SK-N-SH treated with all-trans-retinoic acid at 6 μM for 48 hours (cell line): ENCODE measurements at regions not wholly inside any gene's neighbourhood (a gene's known extent, or its start where the extent isn't known, plus 50 kb on each side); places are given as distances from the start of the nearest gene placed in this dataset.

Experiments
- ATAC-seq: fragments of 200-7000 bp; cut with Tn5 transposase; 3 replicates; pipeline ENCODE4 v1.9.1; 2020; ENCODE audit warnings: mild to moderate bottlenecking, moderate library complexity
- ARNTL ChIP-seq: fragments of 450-650 bp; formaldehyde crosslinking; IDR thresholded peaks from 2 replicates; pipeline ENCODE4 v1.5.0; 2020; ENCODE audit warnings: low read depth, mild to moderate bottlenecking, moderate library complexity, borderline replicate concordance
- BACH2 ChIP-seq: fragments of 250-450 bp; sonication (Bioruptor Pico); IDR thresholded peaks from 2 replicates; pipeline ENCODE4 v1.9.0; 2021; ENCODE audit warnings: mild to moderate bottlenecking, borderline replicate concordance
- CREB5 ChIP-seq: fragments of 250-450 bp; sonication (Bioruptor Pico); IDR thresholded peaks from 2 replicates; pipeline ENCODE4 v1.5.1; 2020; ENCODE audit warnings: low read depth, mild to moderate bottlenecking, moderate library complexity
- CSDC2 ChIP-seq: fragments of 250-450 bp; sonication (Bioruptor Pico); IDR thresholded peaks from 2 replicates; pipeline ENCODE4 v1.5.0; 2020; ENCODE audit warnings: mild to moderate bottlenecking, moderate library complexity
- CSRNP3 ChIP-seq: fragments of 250-450 bp; sonication (Bioruptor Pico); IDR thresholded peaks from 2 replicates; pipeline ENCODE4 v1.5.1; 2021; ENCODE audit warnings: mild to moderate bottlenecking, moderate library complexity
- ESRRG ChIP-seq: fragments of 250-450 bp; sonication (Bioruptor Pico); IDR thresholded peaks from 2 replicates; pipeline ENCODE4 v1.6.1; 2021; ENCODE audit warnings: mild to moderate bottlenecking
- GLIS3 ChIP-seq: fragments of 250-450 bp; sonication (Bioruptor Pico); IDR thresholded peaks from 2 replicates; pipeline ENCODE4 v1.5.0; 2020; ENCODE audit warnings: mild to moderate bottlenecking, moderate library complexity
- ISL1 ChIP-seq: fragments of 250-450 bp; sonication (Bioruptor Pico); IDR thresholded peaks from 2 replicates; pipeline ENCODE4 v2.1.2; 2022; ENCODE audit warnings: mild to moderate bottlenecking, moderate library complexity
- OSR1 ChIP-seq: fragments of 250-450 bp; sonication (Bioruptor Pico); IDR thresholded peaks from 2 replicates; pipeline ENCODE4 v1.8.0; 2022; ENCODE audit warnings: moderate library complexity, mild to moderate bottlenecking, inconsistent platforms
- PATZ1 ChIP-seq: fragments of 250-450 bp; sonication (Bioruptor Pico); IDR thresholded peaks from 2 replicates; pipeline ENCODE4 v1.8.0; 2020; ENCODE audit warnings: mild to moderate bottlenecking, moderate library complexity, borderline replicate concordance
- POU6F1 ChIP-seq: fragments of 250-450 bp; sonication (Bioruptor Pico); IDR thresholded peaks from 2 replicates; pipeline ENCODE4 v1.8.0; 2021; ENCODE audit warnings: low read depth, mild to moderate bottlenecking, moderate library complexity, borderline replicate concordance
- PPARA ChIP-seq: fragments of 250-450 bp; sonication (Bioruptor Pico); IDR thresholded peaks from 2 replicates; pipeline ENCODE4 v1.5.0; 2020; ENCODE audit warnings: mild to moderate bottlenecking, borderline replicate concordance
- SNAI2 ChIP-seq: fragments of 250-450 bp; sonication (Bioruptor Pico); IDR thresholded peaks from 2 replicates; pipeline ENCODE4 v1.5.0; 2020; ENCODE audit warnings: mild to moderate bottlenecking, moderate library complexity
- TCF4 ChIP-seq: fragments of 250-450 bp; sonication (Bioruptor Pico); IDR thresholded peaks from 2 replicates; pipeline ENCODE4 v1.8.0; 2021; ENCODE audit warnings: mild to moderate bottlenecking, moderate library complexity, borderline replicate concordance
- TOX ChIP-seq: fragments of 250-450 bp; sonication (Bioruptor Pico); IDR thresholded peaks from 2 replicates; pipeline ENCODE4 v1.8.0; 2021; ENCODE audit warnings: mild to moderate bottlenecking, moderate library complexity, borderline replicate concordance
- TSHZ2 ChIP-seq: fragments of 250-450 bp; sonication (Bioruptor Pico); IDR thresholded peaks from 2 replicates; pipeline ENCODE4 v1.5.0; 2020; ENCODE audit warnings: mild to moderate bottlenecking, moderate library complexity
- ZC3H10 ChIP-seq: fragments of 250-450 bp; sonication (Bioruptor Pico); IDR thresholded peaks from 2 replicates; pipeline ENCODE4 v1.5.1; 2021; ENCODE audit warnings: mild to moderate bottlenecking, moderate library complexity
- ZFP3 ChIP-seq: fragments of 250-450 bp; sonication (Bioruptor Pico); IDR thresholded peaks from 2 replicates; pipeline ENCODE4 v1.5.0; 2020; ENCODE audit warnings: mild to moderate bottlenecking, moderate library complexity
- ZFP30 ChIP-seq: fragments of 450-650 bp; formaldehyde crosslinking; IDR thresholded peaks from 2 replicates; pipeline ENCODE4 v1.5.0; 2022; ENCODE audit warnings: mild to moderate bottlenecking, moderate library complexity
- ZNF565 ChIP-seq: fragments of 450-650 bp; formaldehyde crosslinking; conservative IDR thresholded peaks from 2 replicates; pipeline ENCODE4 v1.5.0; 2020; ENCODE audit warnings: low read depth, mild to moderate bottlenecking, moderate library complexity
- ZNF70 ChIP-seq: fragments of 450-650 bp; formaldehyde crosslinking; IDR thresholded peaks from 2 replicates; pipeline ENCODE4 v1.5.0; 2020; ENCODE audit warnings: mild to moderate bottlenecking, moderate library complexity
- ZNF8 ChIP-seq: fragments of 450-650 bp; formaldehyde crosslinking; IDR thresholded peaks from 2 replicates; pipeline ENCODE4 v1.5.0; 2020; ENCODE audit warnings: mild to moderate bottlenecking, moderate library complexity

- TF ChIP-seq POU6F1 (CRISPR knock-in tag) (no peak), CSRNP3 (CRISPR knock-in tag) (no peak), CREB5 (CRISPR knock-in tag) (no peak), TOX (CRISPR knock-in tag) (no peak), ZC3H10 (CRISPR knock-in tag) (no peak)
- TF ChIP-seq, all 23 proteins: peak for 0
These were observed 87.9 kb upstream of the KCNH8 start (continued) for GRCh38 chr3:19060404-19060803.

GRCh38 chr3:19052874-19053273 lies 95.4 kb upstream of the KCNH8 start:
- ATAC-seq: no peak
- TF ChIP-seq OSR1 (CRISPR knock-in tag) (no peak), PATZ1 (no peak)
- TF ChIP-seq, all 23 proteins: peak for 0

- TF ChIP-seq ZNF70: no peak
- TF ChIP-seq ZFP3 (CRISPR knock-in tag): no peak
- TF ChIP-seq CREB5 (CRISPR knock-in tag): no peak
- ATAC-seq: no peak
These were observed 101.9 kb upstream of the KCNH8 start for GRCh38 chr3:19046440-19046839.

GRCh38 chr3:19030522-19030839 lies 117.8 kb upstream of the KCNH8 start:
- peak; percentile 26; the same call in 2 of the 3 replicates for ATAC-seq
- TF ChIP-seq GLIS3 (no peak), BACH2 (CRISPR knock-in tag) (no peak), PPARA (CRISPR knock-in tag) (no peak), ESRRG (CRISPR knock-in tag) (no peak), ZNF8 (CRISPR knock-in tag) (no peak), TCF4 (no peak), ZNF565 (no peak), CREB5 (CRISPR knock-in tag) (no peak), CSRNP3 (CRISPR knock-in tag) (no peak), ISL1 (no peak), ARNTL (CRISPR knock-in tag) (no peak), TSHZ2 (no peak), ZC3H10 (CRISPR knock-in tag) (no peak), SNAI2 (no peak), ZFP3 (CRISPR knock-in tag) (no peak), ZFP30 (CRISPR knock-in tag) (no peak), CSDC2 (no peak), POU6F1 (CRISPR knock-in tag) (no peak), TOX (CRISPR knock-in tag) (no peak)
